GM10266 (cell line): ENCODE measurements at regions not wholly inside any gene's neighbourhood (a gene's known extent, or its start where the extent isn't known, plus 50 kb on each side); places are given as distances from the start of the nearest gene placed in this dataset.

Source experiments
- DNase-seq: peaks from one replicate; pipeline ENCODE4 v3.0.0; 2012; ENCODE audit errors: extremely low spot score
- CTCF ChIP-seq: IDR thresholded peaks from 2 replicates; pipeline ENCODE4 v1.5.1; 2012; ENCODE audit warnings: mild to moderate bottlenecking, low read depth; ENCODE audit not compliant: control insufficient read depth, insufficient read depth; ENCODE audit errors: missing control alignments

GRCh38 chr11:35079611-35080010 is 59.4 kb upstream of the CD44 start:
- TF ChIP-seq CTCF: no peak
- DNase-seq: no peak

- no peak for TF ChIP-seq CTCF
- DNase-seq: peak; percentile 77
Observed at GRCh38 chr11:35082321-35083180, 56.4 kb upstream of the CD44 start.

- no peak for DNase-seq
- TF ChIP-seq CTCF: no peak
Observed at GRCh38 chr11:35083181-35083430, 55.9 kb upstream of the CD44 start.

GRCh38 chr11:35083431-35084238 is 55.3 kb upstream of the CD44 start:
- DNase-seq: peak; percentile 62
- TF ChIP-seq CTCF: no peak

GRCh38 chr11:35084817-35085440 is 54.0 kb upstream of the CD44 start:
- DNase-seq: no peak
- TF ChIP-seq CTCF: no peak

- no peak for TF ChIP-seq CTCF
Observed at GRCh38 chr11:35085531-35086165, 53.3 kb upstream of the CD44 start.

GRCh38 chr11:35087648-35088047 is 51.3 kb upstream of the CD44 start:
- DNase-seq: no peak

More at GRCh38 chr11:35085531-35086165, 53.3 kb upstream of the CD44 start:
- no peak for DNase-seq

More at GRCh38 chr11:35087648-35088047, 51.3 kb upstream of the CD44 start:
- no peak for TF ChIP-seq CTCF
